ENCODE measurements at regions not wholly inside any gene's neighbourhood (a gene's known extent, or its start where the extent isn't known, plus 50 kb on each side); places are given as distances from the start of the nearest gene placed in this dataset.

DNA sequence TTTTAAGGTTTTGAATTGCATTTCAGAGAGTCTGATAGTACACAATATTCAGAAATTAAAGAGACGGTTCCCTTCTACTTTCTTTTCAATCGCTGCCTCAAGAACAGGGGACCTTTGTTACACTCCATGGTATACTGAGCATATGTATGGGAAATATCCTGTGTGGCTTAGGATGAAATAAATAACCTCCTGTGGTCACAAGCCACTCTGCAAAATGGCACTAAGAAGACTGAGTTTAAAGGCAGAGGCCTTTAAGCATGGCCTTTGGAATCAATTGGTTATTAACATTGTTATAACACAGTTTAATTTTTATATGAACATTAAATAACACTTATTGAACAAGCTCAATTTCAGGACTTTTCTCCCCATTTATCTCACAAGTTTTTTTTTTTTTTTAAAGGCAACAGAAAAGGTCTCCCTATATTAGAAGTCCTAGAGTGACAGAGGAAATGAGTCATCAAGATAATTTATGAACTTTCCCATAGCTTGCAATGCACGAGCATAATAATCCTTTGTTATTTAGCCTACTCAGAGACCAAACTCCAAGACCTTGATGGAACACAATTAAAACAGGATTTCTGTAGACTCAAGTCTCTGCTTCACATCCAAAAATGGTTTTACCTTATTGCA is 341.9 kb downstream of the TMEM167A start:
- TF ChIP-seq, protein P1, sequence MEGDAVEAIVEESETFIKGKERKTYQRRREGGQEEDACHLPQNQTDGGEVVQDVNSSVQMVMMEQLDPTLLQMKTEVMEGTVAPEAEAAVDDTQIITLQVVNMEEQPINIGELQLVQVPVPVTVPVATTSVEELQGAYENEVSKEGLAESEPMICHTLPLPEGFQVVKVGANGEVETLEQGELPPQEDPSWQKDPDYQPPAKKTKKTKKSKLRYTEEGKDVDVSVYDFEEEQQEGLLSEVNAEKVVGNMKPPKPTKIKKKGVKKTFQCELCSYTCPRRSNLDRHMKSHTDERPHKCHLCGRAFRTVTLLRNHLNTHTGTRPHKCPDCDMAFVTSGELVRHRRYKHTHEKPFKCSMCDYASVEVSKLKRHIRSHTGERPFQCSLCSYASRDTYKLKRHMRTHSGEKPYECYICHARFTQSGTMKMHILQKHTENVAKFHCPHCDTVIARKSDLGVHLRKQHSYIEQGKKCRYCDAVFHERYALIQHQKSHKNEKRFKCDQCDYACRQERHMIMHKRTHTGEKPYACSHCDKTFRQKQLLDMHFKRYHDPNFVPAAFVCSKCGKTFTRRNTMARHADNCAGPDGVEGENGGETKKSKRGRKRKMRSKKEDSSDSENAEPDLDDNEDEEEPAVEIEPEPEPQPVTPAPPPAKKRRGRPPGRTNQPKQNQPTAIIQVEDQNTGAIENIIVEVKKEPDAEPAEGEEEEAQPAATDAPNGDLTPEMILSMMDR (IDR thresholded peaks at IDR 0.05; ENCODE audit: low read depth, low read length), result no peak
- DNase-seq (ENCODE audit: extremely low read depth, low read depth), result no peak

DNA sequence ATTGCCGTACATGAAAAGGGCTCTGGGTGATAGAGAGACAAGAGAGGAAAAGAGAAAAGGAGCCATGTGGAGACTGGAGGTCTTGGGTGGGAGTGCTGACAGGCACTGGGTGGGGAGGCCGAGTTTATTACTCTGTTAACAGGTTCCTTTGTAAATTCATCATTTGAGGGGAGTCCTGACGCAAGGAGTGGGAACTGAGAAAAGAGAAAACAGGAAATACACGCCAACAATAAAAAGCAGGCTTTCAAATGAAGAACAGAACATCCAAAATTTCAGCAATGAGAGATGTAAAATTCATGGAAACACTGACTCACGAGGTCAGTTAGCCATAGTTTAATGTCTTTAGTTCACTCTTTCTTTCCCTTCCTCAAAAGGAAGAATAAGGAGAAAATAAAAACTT is 342.8 kb downstream of the TMEM167A start:
- TF ChIP-seq, protein P1 (IDR thresholded peaks at IDR 0.05; ENCODE audit: low read depth, low read length), result no peak
- no peak for DNase-seq (ENCODE audit: extremely low read depth, low read depth)

DNA sequence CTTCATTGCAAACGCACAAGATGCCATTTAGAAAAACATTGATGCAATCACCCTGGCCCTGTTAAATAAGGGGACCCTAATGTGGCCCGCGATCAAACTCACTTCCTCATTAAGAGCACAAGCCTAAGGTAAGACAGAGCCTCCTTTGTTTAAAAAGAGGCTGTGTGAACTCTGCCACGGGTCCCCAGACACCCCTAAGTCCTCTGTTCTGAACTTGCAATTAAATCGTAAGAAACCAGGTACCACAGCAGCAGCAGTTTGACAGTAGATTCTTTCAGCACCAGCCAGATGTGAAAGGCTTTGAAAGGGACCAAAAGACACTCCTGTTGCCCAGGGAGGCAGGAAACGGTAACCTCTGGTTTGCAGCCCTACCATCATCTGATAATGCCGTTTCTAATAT is 346.3 kb downstream of the TMEM167A start:
- no peak for DNase-seq (ENCODE audit: extremely low read depth, low read depth)
- TF ChIP-seq, protein P1 (IDR thresholded peaks at IDR 0.05; ENCODE audit: low read depth, low read length), result no peak

DNA sequence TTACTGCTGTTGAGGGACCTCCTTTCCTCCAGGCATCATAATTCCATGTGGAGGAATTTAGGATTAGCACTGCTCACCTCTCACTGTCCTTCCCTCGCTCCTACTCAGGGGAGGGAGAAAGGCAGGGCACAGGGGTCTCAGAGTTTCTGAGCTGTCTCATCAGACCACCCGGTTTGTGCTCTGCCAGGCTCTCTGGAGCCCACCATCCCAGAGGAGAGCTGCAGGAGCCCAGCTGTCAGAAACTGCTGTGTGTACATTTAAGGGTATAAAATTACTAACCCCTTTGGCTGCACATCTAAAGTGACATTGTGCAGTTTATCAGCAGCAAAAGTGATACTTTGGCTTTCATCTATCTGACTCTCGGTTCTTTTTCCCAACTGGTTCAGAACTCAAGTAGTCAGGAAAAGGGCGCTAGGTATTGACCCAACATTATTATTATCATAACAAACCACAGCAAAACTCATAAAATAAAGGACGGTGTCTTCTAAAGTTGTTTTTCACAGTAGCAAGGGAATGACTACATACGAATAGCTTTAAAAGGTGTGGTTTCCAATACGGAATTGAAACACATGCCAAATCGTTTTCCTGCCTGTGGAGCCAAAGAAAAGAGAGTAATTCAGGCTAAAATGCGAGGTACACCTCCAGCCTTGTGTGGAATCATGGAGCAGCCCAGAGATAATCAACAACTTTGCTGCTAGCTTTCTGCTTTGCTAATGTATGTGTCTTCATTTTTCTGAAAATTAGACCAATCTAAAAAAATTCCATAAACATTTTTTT is 348.1 kb downstream of the TMEM167A start:
- TF ChIP-seq, protein P1 (IDR thresholded peaks at IDR 0.05; ENCODE audit: low read depth, low read length), result no peak

DNA sequence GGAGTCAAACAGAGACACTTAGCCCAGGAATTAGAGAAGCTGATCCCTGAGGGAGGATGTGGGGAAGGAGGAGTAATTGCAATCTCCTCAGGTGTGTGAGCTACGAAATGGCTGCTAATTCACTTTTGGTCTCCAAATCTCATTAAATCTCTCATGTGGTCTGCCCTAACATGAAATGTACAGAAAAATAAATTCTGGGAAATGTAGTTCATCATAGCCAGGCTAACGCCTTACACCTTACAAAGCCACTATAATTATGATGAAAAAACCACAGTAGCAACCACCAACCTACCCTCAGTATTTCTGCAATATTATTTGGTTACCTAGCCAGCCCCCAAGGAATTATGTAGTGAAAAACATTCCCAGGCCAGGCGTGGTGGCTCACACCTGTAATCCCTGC is 354.0 kb downstream of the TMEM167A start:
- DNase-seq (ENCODE audit: extremely low read depth, low read depth), result no peak
- TF ChIP-seq, protein P1 (IDR thresholded peaks at IDR 0.05; ENCODE audit: low read depth, low read length), result no peak

More for the DNA sequence above, 348.1 kb downstream of the TMEM167A start:
- DNase-seq (ENCODE audit: extremely low read depth, low read depth), result no peak

DNA sequence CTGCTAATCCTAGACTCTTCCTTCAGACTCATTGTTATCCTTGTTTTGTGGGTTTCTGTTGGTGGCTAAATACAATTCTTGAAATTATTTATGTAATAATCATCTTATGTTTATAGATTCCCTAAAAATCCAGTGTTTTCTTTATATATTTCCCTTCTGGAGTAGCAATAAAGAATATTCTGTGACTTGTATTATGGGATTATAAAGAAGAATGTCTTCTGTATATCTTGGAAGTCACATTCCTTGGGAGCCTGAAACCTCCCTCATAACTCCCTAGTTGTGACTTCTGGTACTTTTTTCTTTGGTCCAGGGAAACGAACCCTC is 356.1 kb downstream of the TMEM167A start:
- TF ChIP-seq, protein P1 (IDR thresholded peaks at IDR 0.05; ENCODE audit: low read depth, low read length), result no peak
- no peak for DNase-seq (ENCODE audit: extremely low read depth, low read depth)

Measured in AG09319 (cell line).